DMS53 (cell line): ENCODE measurements at regions not wholly inside any gene's neighbourhood (a gene's known extent, or its start where the extent isn't known, plus 50 kb on each side); places are given as distances from the start of the nearest gene placed in this dataset.

ENCODE experiments used
- DNase-seq: peaks from one replicate; lab custom pipeline; 2025; lab: John Stamatoyannopoulos, UW

- no peak for DNase-seq
These were observed 213.2 kb downstream of the SLC7A11 start for GRCh38 chr4:138028923-138029322.

GRCh38 chr4:138021139-138021830 lies 220.9 kb downstream of the SLC7A11 start:
- no peak for DNase-seq

GRCh38 chr4:138014590-138015288 lies 227.4 kb downstream of the SLC7A11 start:
- DNase-seq = no peak

GRCh38 chr4:138013625-138014024 lies 228.5 kb downstream of the SLC7A11 start:
- no peak for DNase-seq

- DNase-seq = no peak
These were observed 231.5 kb downstream of the SLC7A11 start for GRCh38 chr4:138010639-138011038.

GRCh38 chr4:138007572-138007971 lies 234.6 kb downstream of the SLC7A11 start:
- peak; percentile 8 for DNase-seq

- no peak for DNase-seq
These were observed 236.7 kb downstream of the SLC7A11 start for GRCh38 chr4:138005486-138005885.

GRCh38 chr4:138003248-138003647 lies 238.9 kb downstream of the SLC7A11 start:
- no peak for DNase-seq

- DNase-seq = no peak
These were observed 243.3 kb downstream of the SLC7A11 start for GRCh38 chr4:137998666-137999429.

GRCh38 chr4:137997496-137997895 lies 244.7 kb downstream of the SLC7A11 start:
- no peak for DNase-seq

- DNase-seq = no peak
These were observed 247.3 kb downstream of the SLC7A11 start for GRCh38 chr4:137994853-137995252.

GRCh38 chr4:137993232-137993631 lies 248.9 kb downstream of the SLC7A11 start:
- no peak for DNase-seq

GRCh38 chr4:137981277-137981676 lies 260.9 kb downstream of the SLC7A11 start:
- DNase-seq = no peak

GRCh38 chr4:137980641-137981040 lies 261.5 kb downstream of the SLC7A11 start:
- DNase-seq = no peak

- DNase-seq = no peak
These were observed 262.2 kb downstream of the SLC7A11 start for GRCh38 chr4:137979938-137980337.

- DNase-seq = no peak
These were observed 273.0 kb downstream of the SLC7A11 start for GRCh38 chr4:137968956-137969678.

GRCh38 chr4:137967480-137968190 lies 274.5 kb downstream of the SLC7A11 start:
- DNase-seq = peak; percentile 23

GRCh38 chr4:137966504-137966903 lies 275.6 kb downstream of the SLC7A11 start:
- DNase-seq = no peak

- DNase-seq = no peak
These were observed 281.1 kb downstream of the SLC7A11 start for GRCh38 chr4:137961051-137961438.

- DNase-seq = no peak
These were observed 281.6 kb downstream of the SLC7A11 start for GRCh38 chr4:137960371-137961050.

- no peak for DNase-seq
These were observed 284.3 kb downstream of the SLC7A11 start for GRCh38 chr4:137957806-137958205.
